ENCODE measurements at regions not wholly inside any gene's neighbourhood (a gene's known extent, or its start where the extent isn't known, plus 50 kb on each side); places are given as distances from the start of the nearest gene placed in this dataset.

DNA sequence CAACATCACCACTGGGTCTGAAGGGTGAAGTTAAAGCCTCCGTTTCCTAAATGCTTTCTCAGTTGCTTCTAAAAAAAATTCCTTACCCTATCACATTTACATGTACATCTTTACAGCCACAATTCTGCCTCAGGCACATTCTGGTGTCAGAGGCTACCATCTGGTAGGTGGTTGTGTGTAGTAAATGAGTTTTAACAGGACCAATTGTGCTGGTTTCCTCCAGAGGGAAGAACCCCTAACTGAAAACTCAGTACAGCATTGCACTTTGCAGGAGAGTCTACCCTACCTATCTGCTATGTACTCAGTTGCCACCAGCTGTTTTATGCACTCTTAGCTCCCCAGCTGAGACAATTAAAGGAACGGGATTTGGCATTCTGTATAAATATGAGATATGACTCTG lies 1576.5 kb downstream of the PCDH9 start:
- Histone ChIP-seq H3K4me1 (ENCODE audit: control insufficient read depth in 1 of 2, low read depth in 2 of 2) (no peaks in the 10 kb centered on the region), H3K4me3 (no peak overlapping the region), H3K36me3 (no peaks in the 10 kb centered on the region), H3K27me3 (replicated peaks; ENCODE audit: insufficient read depth) (no peaks in the 10 kb centered on the region), H3K27ac (no peak overlapping the region), H3K9me3 (no peaks in the 10 kb centered on the region)
- no peak for ATAC-seq (ENCODE audit: insufficient number of reproducible peaks, low FRiP score, low read depth)
- TF ChIP-seq, protein P1, sequence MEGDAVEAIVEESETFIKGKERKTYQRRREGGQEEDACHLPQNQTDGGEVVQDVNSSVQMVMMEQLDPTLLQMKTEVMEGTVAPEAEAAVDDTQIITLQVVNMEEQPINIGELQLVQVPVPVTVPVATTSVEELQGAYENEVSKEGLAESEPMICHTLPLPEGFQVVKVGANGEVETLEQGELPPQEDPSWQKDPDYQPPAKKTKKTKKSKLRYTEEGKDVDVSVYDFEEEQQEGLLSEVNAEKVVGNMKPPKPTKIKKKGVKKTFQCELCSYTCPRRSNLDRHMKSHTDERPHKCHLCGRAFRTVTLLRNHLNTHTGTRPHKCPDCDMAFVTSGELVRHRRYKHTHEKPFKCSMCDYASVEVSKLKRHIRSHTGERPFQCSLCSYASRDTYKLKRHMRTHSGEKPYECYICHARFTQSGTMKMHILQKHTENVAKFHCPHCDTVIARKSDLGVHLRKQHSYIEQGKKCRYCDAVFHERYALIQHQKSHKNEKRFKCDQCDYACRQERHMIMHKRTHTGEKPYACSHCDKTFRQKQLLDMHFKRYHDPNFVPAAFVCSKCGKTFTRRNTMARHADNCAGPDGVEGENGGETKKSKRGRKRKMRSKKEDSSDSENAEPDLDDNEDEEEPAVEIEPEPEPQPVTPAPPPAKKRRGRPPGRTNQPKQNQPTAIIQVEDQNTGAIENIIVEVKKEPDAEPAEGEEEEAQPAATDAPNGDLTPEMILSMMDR (IDR thresholded peaks at IDR 0.05): no peak
- DNase-seq (ENCODE audit: low spot score): no peak

DNA sequence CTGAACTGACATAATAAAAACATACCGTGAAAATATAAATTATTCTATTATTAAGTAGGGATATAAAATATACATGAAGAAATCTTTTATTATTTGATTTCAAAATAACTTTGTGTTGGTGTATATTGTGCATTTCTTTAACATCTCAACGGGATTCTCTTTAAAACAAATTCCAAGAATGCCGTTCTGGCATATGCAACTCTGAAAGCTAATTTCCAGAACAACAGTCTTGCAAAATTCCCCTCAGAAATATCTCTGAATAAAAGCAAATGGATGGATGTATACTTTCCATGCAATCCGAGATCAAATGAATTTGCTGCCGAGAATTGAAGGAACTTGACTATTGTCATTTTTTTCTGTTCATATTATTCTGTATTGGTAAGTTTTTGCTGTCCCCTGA lies 1579.8 kb downstream of the PCDH9 start:
- no peak overlapping the region for H3K27ac ChIP-seq
- no peak overlapping the region for H3K4me3 ChIP-seq
- no peaks in the 10 kb centered on the region for H3K36me3 ChIP-seq
- TF ChIP-seq, protein P1 (IDR thresholded peaks at IDR 0.05): no peak
- H3K27me3 ChIP-seq (replicated peaks; ENCODE audit: insufficient read depth): no peaks in the 10 kb centered on the region
- DNase-seq (ENCODE audit: low spot score): no peak
- H3K9me3 ChIP-seq: no peaks in the 10 kb centered on the region
- no peaks in the 10 kb centered on the region for H3K4me1 ChIP-seq (ENCODE audit: control insufficient read depth in 1 of 2, low read depth in 2 of 2)
- no peak for ATAC-seq (ENCODE audit: insufficient number of reproducible peaks, low FRiP score, low read depth)

GRCh38 chr13:65642996-65643395 lies 1587.1 kb downstream of the PCDH9 start:
- ATAC-seq (ENCODE audit: insufficient number of reproducible peaks, low FRiP score, low read depth) (no peak), DNase-seq (ENCODE audit: low spot score) (no peak)
- TF ChIP-seq, protein P1 (IDR thresholded peaks at IDR 0.05): no peak

GRCh38 chr13:65642301-65642700 lies 1587.8 kb downstream of the PCDH9 start:
- TF ChIP-seq, protein P1 (IDR thresholded peaks at IDR 0.05): no peak
- H3K4me1 ChIP-seq (ENCODE audit: control insufficient read depth in 1 of 2, low read depth in 2 of 2): no peaks in the 10 kb centered on the region
- DNase-seq (ENCODE audit: low spot score) (no peak), ATAC-seq (ENCODE audit: insufficient number of reproducible peaks, low FRiP score, low read depth) (no peak)
- no peak overlapping the region for H3K27ac ChIP-seq
- H3K4me3 ChIP-seq: no peak overlapping the region
- no peaks in the 10 kb centered on the region for H3K9me3 ChIP-seq
- no peaks in the 10 kb centered on the region for H3K27me3 ChIP-seq (replicated peaks; ENCODE audit: insufficient read depth)
- no peaks in the 10 kb centered on the region for H3K36me3 ChIP-seq

More at GRCh38 chr13:65642996-65643395, 1587.1 kb downstream of the PCDH9 start:
- no peaks in the 10 kb centered on the region for H3K4me1 ChIP-seq (ENCODE audit: control insufficient read depth in 1 of 2, low read depth in 2 of 2)
- no peaks in the 10 kb centered on the region for H3K27me3 ChIP-seq (replicated peaks; ENCODE audit: insufficient read depth)
- H3K36me3 ChIP-seq: no peaks in the 10 kb centered on the region
- no peak overlapping the region for H3K27ac ChIP-seq
- no peak overlapping the region for H3K4me3 ChIP-seq
- no peaks in the 10 kb centered on the region for H3K9me3 ChIP-seq

GRCh38 chr13:65638572-65639168 lies 1591.5 kb downstream of the PCDH9 start:
- TF ChIP-seq, protein P1 (IDR thresholded peaks at IDR 0.05): no peak
- Histone ChIP-seq H3K9me3 (no peaks in the 10 kb centered on the region), H3K27ac (no peak overlapping the region), H3K4me1 (ENCODE audit: control insufficient read depth in 1 of 2, low read depth in 2 of 2) (no peaks in the 10 kb centered on the region), H3K4me3 (no peak overlapping the region), H3K27me3 (replicated peaks; ENCODE audit: insufficient read depth) (no peaks in the 10 kb centered on the region), H3K36me3 (no peaks in the 10 kb centered on the region)
- ATAC-seq (ENCODE audit: insufficient number of reproducible peaks, low FRiP score, low read depth) (no peak), DNase-seq (ENCODE audit: low spot score) (no peak)
